Activated CD4-positive, alpha-beta T cell treated with anti-CD3 and anti-CD28 coated beads for 36 hours (primary cell): ENCODE measurements at regions not wholly inside any gene's neighbourhood (a gene's known extent, or its start where the extent isn't known, plus 50 kb on each side); places are given as distances from the start of the nearest gene placed in this dataset.
"Not testable (repeated sequence)": the region's sequence is repeated elsewhere in the genome, so short reads cannot be mapped to it uniquely, and the experiment has no call there.

Experiments used
- ATAC-seq: fragments of 200-7000 bp; cut with Tn5 transposase; one replicate; pipeline ENCODE4 v1.10.0; 2021; ENCODE audit warnings: mild to moderate bottlenecking, moderate library complexity
- CTCF ChIA-PET: fragments of 350-600 bp; sonication (Branson Sonifier 250); formaldehyde crosslinking; loops from one replicate; lab custom pipeline; 2021; ENCODE audit warnings: antibody characterized with exemption; lab: Charles Lee
- POLR2A ChIA-PET: fragments of 350-600 bp; sonication (Branson Sonifier 250); formaldehyde crosslinking; loops from one replicate; lab custom pipeline; 2021; ENCODE audit warnings: antibody characterized with exemption, inconsistent platforms; lab: Charles Lee
- DNase-seq: peaks from one replicate; pipeline ENCODE4 v3.0.0-alpha.2; 2020
- H3K27ac Mint-ChIP-seq: one replicate; pipeline ENCODE4 v1.8.0; 2021; ENCODE audit warnings: mixed read lengths
- H3K27me3 Mint-ChIP-seq: one replicate; pipeline ENCODE4 v1.8.0; 2021; ENCODE audit warnings: mixed read lengths
- H3K36me3 Mint-ChIP-seq: one replicate; pipeline ENCODE4 v1.8.0; 2021; ENCODE audit warnings: low read depth, mixed read lengths
- H3K4me1 Mint-ChIP-seq: one replicate; pipeline ENCODE4 v1.8.0; 2021; ENCODE audit warnings: mixed read lengths
- H3K4me3 Mint-ChIP-seq: one replicate; pipeline ENCODE4 v1.8.0; 2021; ENCODE audit warnings: mild to moderate bottlenecking, moderate library complexity, mixed read lengths
- H3K9me3 Mint-ChIP-seq: one replicate; pipeline ENCODE4 v1.8.0; 2021; ENCODE audit warnings: low read depth, mixed read lengths
- intact Hi-C, 2 experiments: fragments of 100-400 bp; cut with DNase I in 1 of 2; cut with micrococcal nuclease in 1 of 2; formaldehyde crosslinking; loops; one replicate each; pipeline versions ENCODE4 v1.14.2 to v1.15.1; 2022 to 2024; cut with DNase I, micrococcal nuclease

DNA sequence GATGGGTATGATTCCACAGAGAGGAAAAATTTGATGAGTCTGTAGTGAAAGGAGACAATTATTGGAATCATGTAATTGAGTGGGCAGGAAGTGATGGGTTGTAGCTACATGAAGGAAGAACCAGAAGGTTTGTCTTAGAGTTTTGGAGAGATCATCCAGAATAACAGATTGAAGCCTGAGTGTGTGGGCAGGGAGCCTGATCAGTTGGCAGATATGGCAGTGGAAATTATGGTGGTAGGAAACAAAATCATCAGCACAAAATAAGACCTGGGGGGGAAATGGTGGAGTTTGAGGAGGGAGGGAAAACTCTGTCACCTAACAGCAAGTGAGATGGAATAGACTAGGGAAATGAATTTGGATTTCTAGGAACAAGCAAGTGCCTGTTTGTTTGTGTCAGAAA lies 606.6 kb upstream of the MAP3K7 start:
- no peaks in the 10 kb centered on the region for H3K36me3 Mint-ChIP-seq
- H3K27ac Mint-ChIP-seq = no peak overlapping the region
- no peaks in the 10 kb centered on the region for H3K27me3 Mint-ChIP-seq
- no peak overlapping the region for H3K4me3 Mint-ChIP-seq
- DNase-seq = no peak
- POLR2A ChIA-PET = no interaction called here
- intact Hi-C loops = no loop called here
- ATAC-seq = no peak
- no peaks in the 10 kb centered on the region for H3K4me1 Mint-ChIP-seq
- CTCF ChIA-PET = no interaction called here
- H3K9me3 Mint-ChIP-seq = no peaks in the 10 kb centered on the region

DNA sequence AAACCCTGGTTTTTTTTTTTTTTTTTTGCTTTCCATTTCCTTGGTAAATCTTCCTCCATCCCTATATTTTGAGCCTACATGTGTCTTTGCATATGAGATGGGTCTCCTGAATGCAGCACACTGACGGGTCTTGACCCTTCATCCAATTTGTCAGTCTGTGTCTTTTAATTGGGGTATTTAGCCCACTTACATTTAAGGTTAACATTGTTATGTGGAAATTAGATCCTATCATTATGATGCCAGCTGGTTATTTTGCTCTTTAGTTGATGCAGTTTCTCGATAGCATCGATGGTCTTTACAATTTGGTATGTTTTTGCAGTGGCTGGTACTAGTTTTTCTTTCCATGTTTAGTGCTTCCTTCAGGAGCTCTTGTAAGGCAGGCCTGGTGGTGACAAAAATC lies 603.2 kb upstream of the MAP3K7 start:
- POLR2A ChIA-PET, H3K9me3 Mint-ChIP-seq, H3K27me3 Mint-ChIP-seq, H3K4me1 Mint-ChIP-seq, H3K4me3 Mint-ChIP-seq, DNase-seq, H3K36me3 Mint-ChIP-seq, intact Hi-C loops, ATAC-seq, H3K27ac Mint-ChIP-seq: not testable (repeated sequence)
- CTCF ChIA-PET = interaction anchor here (0.6 to 0.7 kb wide), 2 partner anchors 9 to 1063 kb away, joined by 3 read pairs; no protein-coding TSS in a partner anchor

GRCh38 chr6:91185072-91185471 lies 598.2 kb upstream of the MAP3K7 start:
- ChIA-PET POLR2A (no interaction called here), CTCF (no interaction called here)
- Mint-ChIP-seq H3K9me3 (peaks cover 9% of the 10 kb centered on the region), H3K27ac (no peak overlapping the region), H3K4me1 (no peaks in the 10 kb centered on the region), H3K4me3 (no peak overlapping the region), H3K27me3 (no peaks in the 10 kb centered on the region), H3K36me3 (no peaks in the 10 kb centered on the region)
- intact Hi-C loops = no loop called here
- DNase-seq (no peak), ATAC-seq (no peak)

- Mint-ChIP-seq H3K27me3 (no peaks in the 10 kb centered on the region), H3K4me3 (no peak overlapping the region), H3K9me3 (no peaks in the 10 kb centered on the region), H3K4me1 (no peaks in the 10 kb centered on the region), H3K36me3 (no peaks in the 10 kb centered on the region), H3K27ac (no peak overlapping the region)
- no peak for ATAC-seq
- POLR2A ChIA-PET = no interaction called here
- intact Hi-C loops = no loop called here
- CTCF ChIA-PET = interaction anchor here (0.6 kb wide), 1 partner anchor 68 kb away, joined by 3 read pairs; no protein-coding TSS in a partner anchor
- no peak for DNase-seq
Observed at GRCh38 chr6:91181416-91181815, 594.5 kb upstream of the MAP3K7 start.

DNA sequence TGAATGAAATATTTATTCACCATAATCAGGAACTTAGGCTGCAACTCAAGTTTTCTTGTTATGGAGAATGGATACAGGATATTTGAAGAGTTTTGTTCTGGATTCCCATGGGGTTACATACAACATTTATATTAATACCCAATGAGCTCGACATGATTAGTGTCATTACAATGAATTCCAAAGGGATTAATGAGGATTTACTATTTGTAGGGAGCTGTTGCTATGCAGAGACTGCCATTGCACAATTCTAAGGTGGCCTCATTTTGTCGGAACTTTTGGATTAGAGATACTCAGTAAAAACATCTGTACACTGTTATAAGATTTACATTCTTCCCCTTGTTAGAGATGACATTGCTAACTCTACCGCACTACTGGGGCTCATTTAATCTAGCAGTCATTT lies 586.8 kb upstream of the MAP3K7 start:
- Mint-ChIP-seq H3K9me3 (no peaks in the 10 kb centered on the region), H3K27me3 (no peaks in the 10 kb centered on the region), H3K4me3 (no peak overlapping the region), H3K27ac (no peak overlapping the region), H3K4me1 (no peaks in the 10 kb centered on the region), H3K36me3 (no peaks in the 10 kb centered on the region)
- ChIA-PET CTCF (interaction anchor here (0.9 kb wide), 1 partner anchor 13 kb away, joined by 3 read pairs; no protein-coding TSS in a partner anchor), POLR2A (no interaction called here)
- DNase-seq = no peak
- no peak for ATAC-seq
- intact Hi-C loops = no loop called here

DNA sequence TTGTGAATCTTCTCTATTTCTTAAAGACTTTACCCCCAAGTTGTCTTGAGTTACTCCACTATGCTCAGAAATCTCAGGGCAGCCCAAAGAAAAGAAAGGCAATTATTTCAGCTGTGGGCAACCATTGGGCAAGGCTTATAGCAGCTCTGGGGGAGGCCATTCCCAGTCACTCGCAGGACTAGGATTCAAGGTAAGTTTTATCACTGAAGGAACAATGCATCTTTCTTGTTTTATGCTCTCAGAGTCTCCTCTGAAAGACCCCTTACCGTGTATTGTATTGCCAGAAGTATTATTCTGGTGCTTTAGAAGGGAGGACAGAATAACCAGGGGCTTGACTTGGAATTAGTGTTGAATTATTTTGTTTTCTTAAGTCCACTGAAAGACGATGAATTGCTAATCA lies 586.3 kb upstream of the MAP3K7 start:
- ATAC-seq (no peak), DNase-seq (no peak)
- CTCF ChIA-PET = interaction anchor here (0.9 kb wide), 1 partner anchor 12 kb away, joined by 3 read pairs; no protein-coding TSS in a partner anchor
- Mint-ChIP-seq H3K4me1 (no peaks in the 10 kb centered on the region), H3K36me3 (no peaks in the 10 kb centered on the region), H3K27me3 (no peaks in the 10 kb centered on the region), H3K9me3 (no peaks in the 10 kb centered on the region), H3K27ac (no peak overlapping the region), H3K4me3 (no peak overlapping the region)
- intact Hi-C loops = no loop called here
- POLR2A ChIA-PET = no interaction called here

DNA sequence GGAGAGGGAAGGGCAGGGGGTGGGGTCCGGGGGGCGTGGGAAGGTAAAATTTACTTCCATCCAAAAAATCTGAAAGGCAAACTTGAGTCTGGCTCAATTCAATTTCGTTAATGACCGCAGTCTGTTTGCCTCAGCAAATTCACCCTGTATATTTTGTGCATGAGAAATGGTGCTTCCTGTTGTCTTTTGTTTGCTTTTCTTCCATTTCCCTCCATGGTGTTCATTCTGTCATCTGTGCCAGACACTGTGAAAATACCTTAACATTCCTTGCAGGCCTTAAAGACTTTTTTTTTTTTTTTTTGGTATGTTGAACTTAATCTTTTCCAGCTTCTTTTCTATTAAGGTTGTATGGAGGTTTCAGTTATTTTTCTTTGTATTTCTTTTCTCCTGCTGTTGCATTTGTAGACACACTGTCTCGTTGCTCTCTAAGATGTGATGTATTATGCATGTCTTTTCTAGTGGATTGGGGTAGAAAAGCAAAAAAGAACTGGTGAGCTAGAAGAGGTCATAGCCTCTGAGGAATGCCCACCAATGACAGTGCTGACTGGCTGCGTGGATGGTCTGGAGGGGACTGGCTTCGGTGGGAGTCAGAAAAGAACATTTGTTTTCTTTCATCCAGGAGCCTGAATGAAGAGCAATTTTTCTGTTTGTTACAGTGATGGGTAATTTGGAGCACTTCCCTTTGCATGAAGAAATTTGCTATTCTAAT lies 585.0 kb upstream of the MAP3K7 start:
- intact Hi-C loops = no loop called here
- no peaks in the 10 kb centered on the region for H3K36me3 Mint-ChIP-seq
- CTCF ChIA-PET = no interaction called here

DNA sequence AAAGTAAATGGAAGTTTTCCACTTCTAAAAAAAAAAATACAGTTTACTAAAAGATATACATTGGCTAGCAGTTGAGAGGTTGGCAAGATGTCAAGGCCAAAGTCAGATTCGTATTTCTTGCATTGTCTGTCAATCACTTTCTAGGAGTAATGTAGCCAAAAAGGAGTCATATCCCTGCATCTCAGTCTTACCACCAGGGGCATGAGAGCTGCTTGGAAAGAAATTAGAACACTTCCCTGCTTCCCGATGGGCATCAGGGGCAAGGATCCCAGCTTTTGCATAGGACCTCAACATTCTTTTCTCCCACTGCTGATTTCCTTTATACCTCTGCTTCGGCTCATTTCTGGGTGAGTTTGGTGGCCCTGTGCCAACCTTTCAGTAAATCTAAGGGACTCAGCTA lies 581.0 kb upstream of the MAP3K7 start:
- CTCF ChIA-PET = no interaction called here
- DNase-seq = no peak
- Mint-ChIP-seq H3K4me1 (no peaks in the 10 kb centered on the region), H3K27ac (no peak overlapping the region), H3K36me3 (no peaks in the 10 kb centered on the region), H3K9me3 (no peaks in the 10 kb centered on the region), H3K27me3 (no peaks in the 10 kb centered on the region), H3K4me3 (no peak overlapping the region)
- intact Hi-C loops = no loop called here
- POLR2A ChIA-PET = no interaction called here
- ATAC-seq = no peak

More for the DNA sequence above, 585.0 kb upstream of the MAP3K7 start:
- Mint-ChIP-seq H3K27ac (no peak overlapping the region), H3K27me3 (no peaks in the 10 kb centered on the region), H3K4me3 (no peak overlapping the region), H3K4me1 (no peaks in the 10 kb centered on the region), H3K9me3 (no peaks in the 10 kb centered on the region)
- no peak for ATAC-seq
- POLR2A ChIA-PET = no interaction called here
- DNase-seq = no peak

- POLR2A ChIA-PET = no interaction called here
- H3K4me1 Mint-ChIP-seq = no peaks in the 10 kb centered on the region
Observed at GRCh38 chr6:91166271-91167046, 579.6 kb upstream of the MAP3K7 start.

GRCh38 chr6:91164105-91164504 lies 577.2 kb upstream of the MAP3K7 start:
- H3K4me1 Mint-ChIP-seq = no peaks in the 10 kb centered on the region

More at GRCh38 chr6:91166271-91167046, 579.6 kb upstream of the MAP3K7 start:
- H3K27ac Mint-ChIP-seq = no peak overlapping the region
- H3K9me3 Mint-ChIP-seq = no peaks in the 10 kb centered on the region
- CTCF ChIA-PET = no interaction called here
- intact Hi-C loops = no loop called here
- DNase-seq (no peak), ATAC-seq (no peak)
- H3K4me3 Mint-ChIP-seq = no peak overlapping the region
- H3K36me3 Mint-ChIP-seq = no peaks in the 10 kb centered on the region
- no peaks in the 10 kb centered on the region for H3K27me3 Mint-ChIP-seq

GRCh38 chr6:91161246-91161645 lies 574.4 kb upstream of the MAP3K7 start:
- no peak for ATAC-seq
- no peak overlapping the region for H3K27ac Mint-ChIP-seq
- ChIA-PET CTCF (interaction anchor here (1.1 kb wide), 1 partner anchor 12 kb away, joined by 3 read pairs; no protein-coding TSS in a partner anchor), POLR2A (no interaction called here)
- no peak overlapping the region for H3K4me3 Mint-ChIP-seq
- H3K4me1 Mint-ChIP-seq = no peaks in the 10 kb centered on the region
- intact Hi-C loops = no loop called here
- no peaks in the 10 kb centered on the region for H3K27me3 Mint-ChIP-seq
- H3K36me3 Mint-ChIP-seq = no peaks in the 10 kb centered on the region
- DNase-seq = no peak
- H3K9me3 Mint-ChIP-seq = no peaks in the 10 kb centered on the region

More at GRCh38 chr6:91164105-91164504, 577.2 kb upstream of the MAP3K7 start:
- intact Hi-C loops = no loop called here
- no peak overlapping the region for H3K27ac Mint-ChIP-seq
- no peak for DNase-seq
- H3K36me3 Mint-ChIP-seq = no peaks in the 10 kb centered on the region
- ChIA-PET POLR2A (no interaction called here), CTCF (interaction anchor here (0.5 kb wide), 1 partner anchor 161 kb away, joined by 3 read pairs; no protein-coding TSS in a partner anchor)
- H3K9me3 Mint-ChIP-seq = no peaks in the 10 kb centered on the region
- no peak overlapping the region for H3K4me3 Mint-ChIP-seq
- ATAC-seq = no peak
- no peaks in the 10 kb centered on the region for H3K27me3 Mint-ChIP-seq
